ENCODE measurements at regions not wholly inside any gene's neighbourhood (a gene's known extent, or its start where the extent isn't known, plus 50 kb on each side); places are given as distances from the start of the nearest gene placed in this dataset.
"Not testable (repeated sequence)": the region's sequence is repeated elsewhere in the genome, so short reads cannot be mapped to it uniquely, and the experiment has no call there.

GRCh38 chr4:106565727-106566126, 197.1 kb upstream of the GIMD1 start:
- no peak for TF ChIP-seq CTCF (conservative IDR thresholded peaks at IDR 0.05)
- H4K8ac ChIP-seq (replicated peaks; ENCODE audit: insufficient read length, low read depth, low read length), result no peak overlapping the region
- H2BK15ac ChIP-seq (ENCODE audit: low read depth, low read length), result no peak overlapping the region
- Mint-ChIP-seq H3K36me3 (ENCODE audit: insufficient read depth in 1 of 3, low read depth in 3 of 3) (peaks cover 0 to 9% (median 0%) of the 10 kb centered on the region in 3 experiments; a peak in 2 of 7 replicates), H3K27ac (no peak overlapping the region), H3K4me3 (no peak overlapping the region), H3K9me3 (peaks cover 13 to 14% of the 10 kb centered on the region in 2 experiments; a peak in 4 of 5 replicates), H3K4me1 (peaks cover 3 to 4% of the 10 kb centered on the region in 2 experiments; a peak in 2 of 4 replicates), H3K27me3 (ENCODE audit: low read depth) (no peaks in the 10 kb centered on the region)
- H4K91ac ChIP-seq (ENCODE audit: insufficient read length, low read depth, low read length), result no peak overlapping the region
- H3K23ac ChIP-seq (ENCODE audit: insufficient read length, low read depth, low read length), result no peak overlapping the region
- no peak overlapping the region for H3K27ac ChIP-seq (ENCODE audit: insufficient read length, low read depth, low read length)
- H3K4me2 ChIP-seq (ENCODE audit: insufficient read depth, insufficient read length, low read length), result no peak overlapping the region
- no peak overlapping the region for H2AK5ac ChIP-seq (ENCODE audit: insufficient read length, low read length)
- no peak overlapping the region for H2BK20ac ChIP-seq (ENCODE audit: low read depth, low read length, poor library complexity, severe bottlenecking)
- no peaks in the 10 kb centered on the region for H3K9me3 ChIP-seq (ENCODE audit: control insufficient read depth, low read depth, low read length)
- no peak overlapping the region for H3K4ac ChIP-seq (ENCODE audit: low read depth, low read length)
- no peaks in the 10 kb centered on the region for H3K27me3 ChIP-seq (ENCODE audit: insufficient read depth, low read length)
- no CpG with 5 or more reads among the region's 2 CpGs for WGBS (ENCODE audit: extremely low coverage, insufficient read length, low lambda C conversion rate)
- H2BK120ac ChIP-seq (ENCODE audit: low read depth, low read length, poor library complexity, severe bottlenecking), result no peak overlapping the region
- H3K18ac ChIP-seq (ENCODE audit: insufficient read length, low read depth, low read length), result no peak overlapping the region
- no peaks in the 10 kb centered on the region for H3K79me2 ChIP-seq (ENCODE audit: insufficient read depth, low read length)
- H2BK12ac ChIP-seq (ENCODE audit: insufficient read length, low read depth, low read length), result no peak overlapping the region
- H3K14ac ChIP-seq (ENCODE audit: insufficient read depth, low read length), result no peak overlapping the region
- no peak overlapping the region for H3K9ac ChIP-seq (ENCODE audit: extremely low read depth, insufficient read length, low read length)
- no peaks in the 10 kb centered on the region for H3K23me2 ChIP-seq (ENCODE audit: insufficient read length, low read depth, low read length, poor library complexity, severe bottlenecking)
- H2BK5ac ChIP-seq (ENCODE audit: insufficient read length, low read length), result no peak overlapping the region
- H3T11ph ChIP-seq (ENCODE audit: low read length), result no peak overlapping the region
- no peaks in the 10 kb centered on the region for H4K20me1 ChIP-seq (ENCODE audit: control insufficient read depth, insufficient read depth, insufficient read length)
- H4K5ac ChIP-seq (ENCODE audit: insufficient read length, low read depth, low read length), result no peak overlapping the region
- no peak overlapping the region for H3K56ac ChIP-seq (ENCODE audit: insufficient read length, low read depth, low read length)
- H3K4me1 ChIP-seq (ENCODE audit: insufficient read depth, low read length), result no peaks in the 10 kb centered on the region
- no peaks in the 10 kb centered on the region for H3K79me1 ChIP-seq (ENCODE audit: insufficient read depth, low read depth, low read length, poor library complexity, severe bottlenecking)
- no peak overlapping the region for H2AFZ ChIP-seq (ENCODE audit: low read length)
- DNase-seq, result no peak

- not testable (repeated sequence) for H3K56ac ChIP-seq (ENCODE audit: insufficient read length, low read depth, low read length); H3K9ac ChIP-seq (ENCODE audit: extremely low read depth, insufficient read length, low read length); H2BK12ac ChIP-seq (ENCODE audit: insufficient read length, low read depth, low read length); H3K79me1 ChIP-seq (ENCODE audit: insufficient read depth, low read depth, low read length, poor library complexity, severe bottlenecking); H3K23ac ChIP-seq (ENCODE audit: insufficient read length, low read depth, low read length); H3K14ac ChIP-seq (ENCODE audit: insufficient read depth, low read length); H3K27me3 Mint-ChIP-seq (ENCODE audit: low read depth); H4K91ac ChIP-seq (ENCODE audit: insufficient read length, low read depth, low read length); H2BK120ac ChIP-seq (ENCODE audit: low read depth, low read length, poor library complexity, severe bottlenecking); H2BK20ac ChIP-seq (ENCODE audit: low read depth, low read length, poor library complexity, severe bottlenecking); H3K4me2 ChIP-seq (ENCODE audit: insufficient read depth, insufficient read length, low read length); H2BK15ac ChIP-seq (ENCODE audit: low read depth, low read length); H4K8ac ChIP-seq (replicated peaks; ENCODE audit: insufficient read length, low read depth, low read length); H4K5ac ChIP-seq (ENCODE audit: insufficient read length, low read depth, low read length); H2AK5ac ChIP-seq (ENCODE audit: insufficient read length, low read length); H3K23me2 ChIP-seq (ENCODE audit: insufficient read length, low read depth, low read length, poor library complexity, severe bottlenecking); H2AFZ ChIP-seq (ENCODE audit: low read length); H3K4me3 Mint-ChIP-seq; H3K27ac ChIP-seq (ENCODE audit: insufficient read length, low read depth, low read length); H3K4ac ChIP-seq (ENCODE audit: low read depth, low read length); H3K27ac Mint-ChIP-seq; H4K20me1 ChIP-seq (ENCODE audit: control insufficient read depth, insufficient read depth, insufficient read length); H2BK5ac ChIP-seq (ENCODE audit: insufficient read length, low read length); H3T11ph ChIP-seq (ENCODE audit: low read length); H3K36me3 Mint-ChIP-seq (ENCODE audit: insufficient read depth in 1 of 3, low read depth in 3 of 3); H3K27me3 ChIP-seq (ENCODE audit: insufficient read depth, low read length); H3K4me1 ChIP-seq (ENCODE audit: insufficient read depth, low read length); H3K79me2 ChIP-seq (ENCODE audit: insufficient read depth, low read length); DNase-seq; H3K18ac ChIP-seq (ENCODE audit: insufficient read length, low read depth, low read length); H3K9me3 ChIP-seq (ENCODE audit: control insufficient read depth, low read depth, low read length); H3K4me1 Mint-ChIP-seq
- H3K9me3 Mint-ChIP-seq, result peaks cover 20 to 25% of the 10 kb centered on the region in 2 experiments; a peak in 4 of 5 replicates
- no CpG with 5 or more reads among the region's 11 CpGs for WGBS (ENCODE audit: extremely low coverage, insufficient read length, low lambda C conversion rate)
These were observed 195.1 kb upstream of the GIMD1 start for GRCh38 chr4:106563637-106564036.

Data from H9 (cell line).